Progenitor cell of endocrine pancreas (in vitro differentiated cells): ENCODE measurements at regions not wholly inside any gene's neighbourhood (a gene's known extent, or its start where the extent isn't known, plus 50 kb on each side); places are given as distances from the start of the nearest gene placed in this dataset.

Experiments
- DNase-seq: peaks from one replicate; pipeline ENCODE4 v3.0.0; 2021; ENCODE audit warnings: low spot score; ENCODE audit not compliant: unreplicated experiment
- H3K27ac Mint-ChIP-seq: 2 replicates; pipeline ENCODE4 v1.8.0; 2021; ENCODE audit warnings: mild to moderate bottlenecking, moderate library complexity, mixed read lengths
- H3K27me3 Mint-ChIP-seq: 2 replicates; pipeline ENCODE4 v1.8.0; 2021; ENCODE audit warnings: mixed read lengths
- H3K36me3 Mint-ChIP-seq: 2 replicates; pipeline ENCODE4 v1.8.0; 2022; ENCODE audit warnings: mixed read lengths; ENCODE audit not compliant: insufficient read depth
- H3K4me1 Mint-ChIP-seq: 2 replicates; pipeline ENCODE4 v1.8.0; 2021; ENCODE audit warnings: low read depth, mixed read lengths
- H3K4me3 Mint-ChIP-seq: 2 replicates; pipeline ENCODE4 v1.8.0; 2021; ENCODE audit warnings: low read depth, mild to moderate bottlenecking, moderate library complexity, mixed read lengths
- H3K9me3 Mint-ChIP-seq: 2 replicates; pipeline ENCODE4 v1.8.0; 2021; ENCODE audit warnings: low read depth, mixed read lengths
- TF ChIP-seq, protein P1 (sequence below): fragments of 200-600 bp; sonication (generic); IDR thresholded peaks from one replicate; pipeline ENCODE4 v1.5.0; 2021; ENCODE audit warnings: antibody characterized with exemption, mild to moderate bottlenecking; ENCODE audit not compliant: unreplicated experiment

DNA sequence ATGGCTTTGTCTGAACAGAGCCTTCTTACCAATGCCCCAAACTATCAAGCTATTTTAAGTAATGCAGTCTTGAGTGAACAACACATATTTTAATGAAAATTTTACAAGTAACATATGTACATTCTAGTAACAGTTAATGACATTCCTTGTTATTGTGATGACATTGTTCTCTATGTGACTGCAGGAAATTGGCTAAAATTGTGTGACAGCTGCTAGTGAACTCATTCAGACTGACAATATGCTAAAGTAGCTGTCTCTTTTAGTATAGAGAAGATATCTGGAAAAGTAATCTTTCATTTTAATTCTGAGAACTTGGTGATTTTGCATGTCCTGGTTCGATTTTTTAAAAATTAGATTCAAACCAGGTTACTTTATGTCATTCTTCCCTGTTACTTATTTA, 259.8 kb upstream of the MAGI2 start:
- no peak overlapping the region for H3K4me3 Mint-ChIP-seq
- H3K4me1 Mint-ChIP-seq: peaks cover 7% of the 10 kb centered on the region
- H3K27ac Mint-ChIP-seq: no peak overlapping the region
- no peaks in the 10 kb centered on the region for H3K9me3 Mint-ChIP-seq
- DNase-seq: no peak
- TF ChIP-seq, protein P1, sequence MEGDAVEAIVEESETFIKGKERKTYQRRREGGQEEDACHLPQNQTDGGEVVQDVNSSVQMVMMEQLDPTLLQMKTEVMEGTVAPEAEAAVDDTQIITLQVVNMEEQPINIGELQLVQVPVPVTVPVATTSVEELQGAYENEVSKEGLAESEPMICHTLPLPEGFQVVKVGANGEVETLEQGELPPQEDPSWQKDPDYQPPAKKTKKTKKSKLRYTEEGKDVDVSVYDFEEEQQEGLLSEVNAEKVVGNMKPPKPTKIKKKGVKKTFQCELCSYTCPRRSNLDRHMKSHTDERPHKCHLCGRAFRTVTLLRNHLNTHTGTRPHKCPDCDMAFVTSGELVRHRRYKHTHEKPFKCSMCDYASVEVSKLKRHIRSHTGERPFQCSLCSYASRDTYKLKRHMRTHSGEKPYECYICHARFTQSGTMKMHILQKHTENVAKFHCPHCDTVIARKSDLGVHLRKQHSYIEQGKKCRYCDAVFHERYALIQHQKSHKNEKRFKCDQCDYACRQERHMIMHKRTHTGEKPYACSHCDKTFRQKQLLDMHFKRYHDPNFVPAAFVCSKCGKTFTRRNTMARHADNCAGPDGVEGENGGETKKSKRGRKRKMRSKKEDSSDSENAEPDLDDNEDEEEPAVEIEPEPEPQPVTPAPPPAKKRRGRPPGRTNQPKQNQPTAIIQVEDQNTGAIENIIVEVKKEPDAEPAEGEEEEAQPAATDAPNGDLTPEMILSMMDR: no peak
- no peaks in the 10 kb centered on the region for H3K36me3 Mint-ChIP-seq
- no peaks in the 10 kb centered on the region for H3K27me3 Mint-ChIP-seq

DNA sequence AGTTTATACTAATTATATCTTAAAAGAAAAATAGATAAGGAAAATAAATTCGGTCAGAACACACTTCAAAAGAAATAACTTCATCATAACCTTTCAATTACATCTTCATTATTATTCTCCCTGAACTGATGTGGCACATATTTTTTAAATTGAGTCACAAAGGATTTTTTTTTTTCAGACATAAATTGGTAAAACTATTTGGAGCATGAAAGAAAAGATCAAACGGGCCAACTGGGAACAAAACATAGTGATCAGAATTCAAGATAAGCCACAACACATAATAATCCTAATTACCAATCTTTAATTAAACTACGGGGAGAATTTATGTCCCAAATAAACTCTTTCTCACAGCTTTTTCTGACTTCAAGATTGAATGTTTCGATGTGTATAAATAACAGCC, 258.2 kb upstream of the MAGI2 start:
- no peak overlapping the region for H3K4me3 Mint-ChIP-seq
- TF ChIP-seq, protein P1: no peak
- H3K4me1 Mint-ChIP-seq: peaks cover 8% of the 10 kb centered on the region
- H3K9me3 Mint-ChIP-seq: no peaks in the 10 kb centered on the region
- H3K27me3 Mint-ChIP-seq: no peaks in the 10 kb centered on the region
- DNase-seq: no peak
- no peaks in the 10 kb centered on the region for H3K36me3 Mint-ChIP-seq
- H3K27ac Mint-ChIP-seq: no peak overlapping the region

DNA sequence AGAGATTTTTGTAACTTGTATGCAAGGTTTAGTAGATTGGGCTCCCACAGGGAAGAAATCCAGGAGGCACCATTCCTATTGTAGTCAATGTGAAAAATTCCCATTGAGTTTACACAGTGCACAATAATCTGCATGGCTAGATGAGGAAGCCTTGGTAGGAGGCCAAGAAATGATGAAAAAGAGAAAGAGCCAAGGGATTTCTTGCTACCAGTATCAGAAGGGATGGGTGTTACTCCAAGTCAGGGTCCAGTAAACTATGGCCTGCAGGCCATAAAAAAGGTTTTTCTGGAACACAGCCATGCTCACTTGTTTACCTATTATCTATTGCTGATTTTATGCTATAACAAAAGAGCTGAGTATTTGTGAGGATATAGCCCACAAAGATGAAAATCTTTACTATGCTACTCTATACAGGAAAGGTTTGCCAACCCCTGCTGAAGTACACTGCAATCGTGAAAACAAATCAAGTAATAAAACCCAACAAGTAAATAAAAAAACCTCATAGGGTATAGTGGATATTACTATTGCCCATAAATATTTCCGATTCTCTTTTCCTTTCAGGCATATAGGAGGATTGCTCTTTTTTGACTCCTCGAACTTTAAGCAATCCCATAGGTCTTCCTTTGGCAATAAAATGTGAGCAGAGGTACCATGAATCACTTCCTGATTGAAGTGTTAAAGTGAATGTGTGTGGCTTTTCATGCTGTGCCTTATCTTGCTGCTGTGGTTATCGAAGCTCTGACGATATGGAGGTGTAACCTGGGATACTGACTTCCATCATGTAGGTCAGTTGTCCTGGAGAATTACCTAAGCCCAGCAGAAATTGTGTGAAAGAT, 256.3 kb upstream of the MAGI2 start:
- no peak overlapping the region for H3K4me3 Mint-ChIP-seq
- no peak overlapping the region for H3K27ac Mint-ChIP-seq
- H3K36me3 Mint-ChIP-seq: no peaks in the 10 kb centered on the region
- H3K9me3 Mint-ChIP-seq: no peaks in the 10 kb centered on the region
- TF ChIP-seq, protein P1: no peak
- DNase-seq: no peak
- peaks cover 8% of the 10 kb centered on the region for H3K4me1 Mint-ChIP-seq
- H3K27me3 Mint-ChIP-seq: no peaks in the 10 kb centered on the region

DNA sequence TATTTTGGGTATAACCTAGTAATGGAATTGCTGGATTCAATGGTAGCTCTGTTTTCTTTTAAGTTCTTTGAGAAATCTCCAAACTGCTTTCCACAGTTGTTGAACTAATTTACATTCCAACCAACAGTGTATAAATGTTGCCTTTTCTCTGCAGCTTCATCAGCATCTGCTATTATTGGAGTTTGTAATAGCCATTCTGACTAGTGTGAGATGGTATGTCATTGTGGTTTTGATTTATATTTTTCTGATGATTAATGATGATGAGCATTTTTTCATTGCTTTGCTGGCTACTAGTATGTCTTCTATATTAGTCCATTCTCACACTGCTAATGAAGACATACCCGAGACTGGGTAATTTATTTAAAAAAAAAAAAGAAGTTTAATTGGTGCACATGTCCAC, 248.6 kb upstream of the MAGI2 start:
- no peak overlapping the region for H3K4me3 Mint-ChIP-seq

DNA sequence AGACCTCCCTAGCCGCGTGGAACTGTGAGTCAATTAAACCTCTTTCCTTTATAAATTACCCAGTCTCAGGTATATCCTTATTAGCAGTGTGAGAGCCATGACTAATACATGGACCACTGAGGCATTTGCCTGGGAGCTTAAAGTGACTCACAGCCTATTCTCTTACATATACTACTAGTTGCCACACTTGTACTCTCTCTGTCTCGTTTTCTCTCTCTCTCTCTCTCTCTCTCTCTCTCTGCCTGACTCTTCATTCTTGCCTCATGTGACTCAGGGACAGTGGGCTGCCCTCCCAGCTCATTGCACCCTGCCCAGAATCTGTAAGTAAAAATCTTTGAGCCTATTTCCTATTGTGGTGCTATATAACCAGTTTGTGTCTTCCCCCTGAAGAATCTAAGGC, 238.5 kb upstream of the MAGI2 start:
- no peak overlapping the region for H3K27ac Mint-ChIP-seq
- peaks cover 6% of the 10 kb centered on the region for H3K4me1 Mint-ChIP-seq
- H3K27me3 Mint-ChIP-seq: no peaks in the 10 kb centered on the region
- no peak for DNase-seq
- TF ChIP-seq, protein P1: no peak
- H3K9me3 Mint-ChIP-seq: no peaks in the 10 kb centered on the region
- no peaks in the 10 kb centered on the region for H3K36me3 Mint-ChIP-seq
- no peak overlapping the region for H3K4me3 Mint-ChIP-seq

More for the DNA sequence above, 248.6 kb upstream of the MAGI2 start:
- Mint-ChIP-seq H3K27ac (no peak overlapping the region), H3K27me3 (no peaks in the 10 kb centered on the region), H3K9me3 (peaks cover 5% of the 10 kb centered on the region), H3K36me3 (no peaks in the 10 kb centered on the region), H3K4me1 (no peaks in the 10 kb centered on the region)
- no peak for DNase-seq
- TF ChIP-seq, protein P1: no peak
